HG03108 (cell line): ENCODE measurements at regions not wholly inside any gene's neighbourhood (a gene's known extent, or its start where the extent isn't known, plus 50 kb on each side); places are given as distances from the start of the nearest gene placed in this dataset.

ENCODE experiments used
- ATAC-seq: cut with Tn5 transposase; IDR thresholded peaks from one replicate; pipeline ENCODE4 v1.9.1; 2021; ENCODE audit warnings: moderate library complexity; ENCODE audit not compliant: unreplicated experiment

GRCh38 chr1:96962751-96963211 lies 241.2 kb downstream of the PTBP2 start:
- ATAC-seq: no peak

- ATAC-seq: no peak
Observed at GRCh38 chr1:96964761-96965160, 243.2 kb downstream of the PTBP2 start.

GRCh38 chr1:96966536-96967138 lies 245.1 kb downstream of the PTBP2 start:
- peak; percentile 86 for ATAC-seq

GRCh38 chr1:96967311-96967710 lies 245.7 kb downstream of the PTBP2 start:
- ATAC-seq: no peak

- no peak for ATAC-seq
Observed at GRCh38 chr1:96968541-96968940, 247.0 kb downstream of the PTBP2 start.

- ATAC-seq: no peak
Observed at GRCh38 chr1:96968983-96969382, 247.4 kb downstream of the PTBP2 start.

- no peak for ATAC-seq
Observed at GRCh38 chr1:96969656-96970163, 248.1 kb downstream of the PTBP2 start.

GRCh38 chr1:96971439-96971838 lies 249.9 kb downstream of the PTBP2 start:
- no peak for ATAC-seq

GRCh38 chr1:96971849-96972602 lies 250.4 kb downstream of the PTBP2 start:
- ATAC-seq: no peak

- no peak for ATAC-seq
Observed at GRCh38 chr1:96973605-96974004, 252.0 kb downstream of the PTBP2 start.

GRCh38 chr1:96978444-96978843 lies 256.9 kb downstream of the PTBP2 start:
- no peak for ATAC-seq

- no peak for ATAC-seq
Observed at GRCh38 chr1:96978901-96979300, 257.3 kb downstream of the PTBP2 start.

- ATAC-seq: no peak
Observed at GRCh38 chr1:96979304-96980268, 258.0 kb downstream of the PTBP2 start.

GRCh38 chr1:96980448-96980847 lies 258.9 kb downstream of the PTBP2 start:
- no peak for ATAC-seq

- ATAC-seq: no peak
Observed at GRCh38 chr1:96981181-96981580, 259.6 kb downstream of the PTBP2 start.

- ATAC-seq: no peak
Observed at GRCh38 chr1:96982118-96982517, 260.5 kb downstream of the PTBP2 start.

GRCh38 chr1:96983866-96984265 lies 262.3 kb downstream of the PTBP2 start:
- no peak for ATAC-seq

- no peak for ATAC-seq
Observed at GRCh38 chr1:96987186-96987703, 265.7 kb downstream of the PTBP2 start.

GRCh38 chr1:96989302-96989701 lies 267.7 kb downstream of the PTBP2 start:
- no peak for ATAC-seq

GRCh38 chr1:96990136-96990535 lies 268.6 kb downstream of the PTBP2 start:
- ATAC-seq: no peak

GRCh38 chr1:96991261-96991660 lies 269.7 kb downstream of the PTBP2 start:
- no peak for ATAC-seq
